Ishikawa (cell line): ENCODE measurements at regions not wholly inside any gene's neighbourhood (a gene's known extent, or its start where the extent isn't known, plus 50 kb on each side); places are given as distances from the start of the nearest gene placed in this dataset.

Experiments used
- CEBPB ChIP-seq: IDR thresholded peaks from 2 replicates; pipeline ENCODE4 v1.6.1; 2012
- CREB1 ChIP-seq: IDR thresholded peaks from 2 replicates; pipeline ENCODE4 v1.6.1; 2012; ENCODE audit warnings: low read depth
- EGR1 ChIP-seq: IDR thresholded peaks from 2 replicates; pipeline ENCODE4 v1.6.1; 2012
- EP300 ChIP-seq: IDR thresholded peaks from 2 replicates; pipeline ENCODE4 v1.6.1; 2012; ENCODE audit warnings: borderline replicate concordance
- FOXM1 ChIP-seq: IDR thresholded peaks from 2 replicates; pipeline ENCODE4 v1.6.1; 2012; ENCODE audit warnings: low read depth, borderline replicate concordance
- MAX ChIP-seq: IDR thresholded peaks from 2 replicates; pipeline ENCODE4 v1.6.1; 2012
- NFIC ChIP-seq: IDR thresholded peaks from 2 replicates; pipeline ENCODE4 v1.6.1; 2012
- RAD21 ChIP-seq: IDR thresholded peaks from 2 replicates; pipeline ENCODE4 v1.6.1; 2012; ENCODE audit warnings: low read depth
- TAF1 ChIP-seq: IDR thresholded peaks from 2 replicates; pipeline ENCODE4 v1.6.1; 2012; ENCODE audit warnings: low read depth, mild to moderate bottlenecking
- TCF12 ChIP-seq: IDR thresholded peaks from 2 replicates; pipeline ENCODE4 v1.6.1; 2012; ENCODE audit warnings: low read depth
- TEAD4 ChIP-seq: IDR thresholded peaks from 2 replicates; pipeline ENCODE4 v1.6.1; 2012
- YY1 ChIP-seq: IDR thresholded peaks from 2 replicates; pipeline ENCODE4 v1.6.1; 2012; ENCODE audit warnings: low read depth
- ZBTB7A ChIP-seq: IDR thresholded peaks from 2 replicates; pipeline ENCODE4 v1.6.1; 2012; ENCODE audit warnings: low read depth
- TF ChIP-seq, protein P1 (sequence below): IDR thresholded peaks from 2 replicates; pipeline ENCODE4 v1.6.1; 2012
- TF ChIP-seq, protein P2 (sequence below): IDR thresholded peaks from 2 replicates; pipeline ENCODE4 v1.6.1; 2012; ENCODE audit warnings: low read depth, mild to moderate bottlenecking

DNA sequence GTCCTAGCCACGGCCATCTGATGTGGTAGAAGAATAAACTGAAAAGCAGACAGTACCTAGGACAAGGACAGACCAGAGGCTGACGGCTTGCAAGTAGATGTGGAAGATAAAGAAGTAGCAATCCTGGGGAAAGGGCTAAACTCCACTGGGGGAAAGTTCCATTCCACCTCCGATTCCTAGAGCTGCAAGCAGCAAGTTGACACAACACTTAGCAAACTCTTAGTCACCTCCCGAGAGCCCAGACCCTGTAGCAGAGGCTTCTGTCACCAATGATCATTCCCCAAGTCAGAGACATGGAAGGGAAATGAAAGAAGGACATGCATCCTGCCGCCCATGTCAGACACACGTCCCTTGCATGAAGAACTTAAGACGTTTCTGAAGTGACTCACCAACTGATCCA lies 99.2 kb upstream of the RPS6KA2 start:
- TF ChIP-seq NFIC (no peak), YY1 (no peak), TEAD4 (no peak), TAF1 (no peak), RAD21 (no peak), FOXM1 (no peak), EP300 (no peak), CREB1 (no peak), EGR1 (no peak), ZBTB7A (no peak), CEBPB (no peak), TCF12 (no peak), MAX (no peak)
- TF ChIP-seq, protein P1, sequence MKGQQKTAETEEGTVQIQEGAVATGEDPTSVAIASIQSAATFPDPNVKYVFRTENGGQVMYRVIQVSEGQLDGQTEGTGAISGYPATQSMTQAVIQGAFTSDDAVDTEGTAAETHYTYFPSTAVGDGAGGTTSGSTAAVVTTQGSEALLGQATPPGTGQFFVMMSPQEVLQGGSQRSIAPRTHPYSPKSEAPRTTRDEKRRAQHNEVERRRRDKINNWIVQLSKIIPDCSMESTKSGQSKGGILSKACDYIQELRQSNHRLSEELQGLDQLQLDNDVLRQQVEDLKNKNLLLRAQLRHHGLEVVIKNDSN: no peak
- TF ChIP-seq, protein P2, sequence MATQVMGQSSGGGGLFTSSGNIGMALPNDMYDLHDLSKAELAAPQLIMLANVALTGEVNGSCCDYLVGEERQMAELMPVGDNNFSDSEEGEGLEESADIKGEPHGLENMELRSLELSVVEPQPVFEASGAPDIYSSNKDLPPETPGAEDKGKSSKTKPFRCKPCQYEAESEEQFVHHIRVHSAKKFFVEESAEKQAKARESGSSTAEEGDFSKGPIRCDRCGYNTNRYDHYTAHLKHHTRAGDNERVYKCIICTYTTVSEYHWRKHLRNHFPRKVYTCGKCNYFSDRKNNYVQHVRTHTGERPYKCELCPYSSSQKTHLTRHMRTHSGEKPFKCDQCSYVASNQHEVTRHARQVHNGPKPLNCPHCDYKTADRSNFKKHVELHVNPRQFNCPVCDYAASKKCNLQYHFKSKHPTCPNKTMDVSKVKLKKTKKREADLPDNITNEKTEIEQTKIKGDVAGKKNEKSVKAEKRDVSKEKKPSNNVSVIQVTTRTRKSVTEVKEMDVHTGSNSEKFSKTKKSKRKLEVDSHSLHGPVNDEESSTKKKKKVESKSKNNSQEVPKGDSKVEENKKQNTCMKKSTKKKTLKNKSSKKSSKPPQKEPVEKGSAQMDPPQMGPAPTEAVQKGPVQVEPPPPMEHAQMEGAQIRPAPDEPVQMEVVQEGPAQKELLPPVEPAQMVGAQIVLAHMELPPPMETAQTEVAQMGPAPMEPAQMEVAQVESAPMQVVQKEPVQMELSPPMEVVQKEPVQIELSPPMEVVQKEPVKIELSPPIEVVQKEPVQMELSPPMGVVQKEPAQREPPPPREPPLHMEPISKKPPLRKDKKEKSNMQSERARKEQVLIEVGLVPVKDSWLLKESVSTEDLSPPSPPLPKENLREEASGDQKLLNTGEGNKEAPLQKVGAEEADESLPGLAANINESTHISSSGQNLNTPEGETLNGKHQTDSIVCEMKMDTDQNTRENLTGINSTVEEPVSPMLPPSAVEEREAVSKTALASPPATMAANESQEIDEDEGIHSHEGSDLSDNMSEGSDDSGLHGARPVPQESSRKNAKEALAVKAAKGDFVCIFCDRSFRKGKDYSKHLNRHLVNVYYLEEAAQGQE: no peak

GRCh38 chr6:166725571-166725970 lies 98.5 kb upstream of the RPS6KA2 start:
- TF ChIP-seq, protein P1: no peak
- TF ChIP-seq TAF1 (no peak), ZBTB7A (no peak), MAX (no peak), CEBPB (no peak), CREB1 (no peak), TEAD4 (no peak), EGR1 (no peak)
- TF ChIP-seq, protein P2: no peak

GRCh38 chr6:166724576-166724975 lies 97.5 kb upstream of the RPS6KA2 start:
- TF ChIP-seq TAF1 (no peak), CEBPB (no peak), YY1 (no peak), NFIC (no peak)
- TF ChIP-seq, protein P1: no peak

GRCh38 chr6:166722785-166723184 lies 95.7 kb upstream of the RPS6KA2 start:
- TF ChIP-seq YY1 (no peak), CEBPB (no peak), EP300 (no peak), TCF12 (no peak), TAF1 (no peak), CREB1 (no peak)

GRCh38 chr6:166721576-166721975 lies 94.5 kb upstream of the RPS6KA2 start:
- TF ChIP-seq RAD21 (no peak), NFIC (no peak), FOXM1 (no peak), CEBPB (no peak), ZBTB7A (no peak), EP300 (no peak), EGR1 (no peak), TAF1 (no peak), YY1 (no peak)
- TF ChIP-seq, protein P1: no peak
- TF ChIP-seq, protein P2: no peak
